K562 (cell line): ENCODE measurements at regions not wholly inside any gene's neighbourhood (a gene's known extent, or its start where the extent isn't known, plus 50 kb on each side); places are given as distances from the start of the nearest gene placed in this dataset.

Experiments
- EHMT2 ChIP-seq: fragments of 450-650 bp; IDR thresholded peaks from 2 replicates; pipeline ENCODE4 v1.6.1; 2018; ENCODE audit warnings: antibody characterized with exemption
- ESRRA ChIP-seq: fragments of 450-650 bp; IDR thresholded peaks from 2 replicates; pipeline ENCODE4 v1.6.1; 2014; ENCODE audit warnings: low read depth, mild to moderate bottlenecking, moderate library complexity, borderline replicate concordance
- KDM4B ChIP-seq, 2 experiments: fragments of 450-650 bp in 1 of 2; sonication (generic) in 1 of 2; IDR thresholded peaks; 2 replicates each; pipeline ENCODE4 v1.6.1; 2016 to 2017; ENCODE audit warnings: borderline replicate concordance in 2 of 2, antibody characterized with exemption in 1 of 2, low read depth in 1 of 2, mild to moderate bottlenecking in 1 of 2
- MAZ ChIP-seq, 2 experiments: fragments of 450-650 bp in 1 of 2; sonication (generic) in 1 of 2; formaldehyde crosslinking; IDR thresholded peaks in 1 of 2; conservative IDR thresholded peaks in 1 of 2; 2 replicates each; pipeline versions ENCODE4 v1.4.0 to v1.5.0; 2020; ENCODE audit warnings: mild to moderate bottlenecking in 1 of 2, missing genetic modification reagents in 1 of 2
- POLR2AphosphoS2 ChIP-seq: IDR thresholded peaks from 2 replicates; pipeline ENCODE4 v1.6.1; 2012; ENCODE audit warnings: low read length, improper control_type of control experiment
- TCF7L2 ChIP-seq: fragments of 150-350 bp; IDR thresholded peaks from 2 replicates; pipeline ENCODE4 v1.6.1; 2016; ENCODE audit warnings: low read depth, mild to moderate bottlenecking, low read length, moderate library complexity
- TF ChIP-seq, protein P1 (sequence below), 3 experiments: IDR thresholded peaks in 2 of 3; conservative IDR thresholded peaks in 1 of 3; 2 replicates each; pipeline ENCODE4 v1.5.1; 2011 to 2012; ENCODE audit warnings: low read length in 3 of 3, mild to moderate bottlenecking in 3 of 3, control low read depth in 2 of 3, improper control_type of control experiment in 1 of 3, inconsistent platforms in 1 of 3, low read depth in 1 of 3, mixed read lengths in 1 of 3, moderate library complexity in 1 of 3; ENCODE audit not compliant: insufficient read depth in 2 of 3
- TF ChIP-seq, protein P2 (sequence below): sonication (generic); formaldehyde crosslinking; IDR thresholded peaks from 2 replicates; pipeline ENCODE4 v1.8.1; 2023; ENCODE audit warnings: mild to moderate bottlenecking, missing genetic modification reagents

DNA sequence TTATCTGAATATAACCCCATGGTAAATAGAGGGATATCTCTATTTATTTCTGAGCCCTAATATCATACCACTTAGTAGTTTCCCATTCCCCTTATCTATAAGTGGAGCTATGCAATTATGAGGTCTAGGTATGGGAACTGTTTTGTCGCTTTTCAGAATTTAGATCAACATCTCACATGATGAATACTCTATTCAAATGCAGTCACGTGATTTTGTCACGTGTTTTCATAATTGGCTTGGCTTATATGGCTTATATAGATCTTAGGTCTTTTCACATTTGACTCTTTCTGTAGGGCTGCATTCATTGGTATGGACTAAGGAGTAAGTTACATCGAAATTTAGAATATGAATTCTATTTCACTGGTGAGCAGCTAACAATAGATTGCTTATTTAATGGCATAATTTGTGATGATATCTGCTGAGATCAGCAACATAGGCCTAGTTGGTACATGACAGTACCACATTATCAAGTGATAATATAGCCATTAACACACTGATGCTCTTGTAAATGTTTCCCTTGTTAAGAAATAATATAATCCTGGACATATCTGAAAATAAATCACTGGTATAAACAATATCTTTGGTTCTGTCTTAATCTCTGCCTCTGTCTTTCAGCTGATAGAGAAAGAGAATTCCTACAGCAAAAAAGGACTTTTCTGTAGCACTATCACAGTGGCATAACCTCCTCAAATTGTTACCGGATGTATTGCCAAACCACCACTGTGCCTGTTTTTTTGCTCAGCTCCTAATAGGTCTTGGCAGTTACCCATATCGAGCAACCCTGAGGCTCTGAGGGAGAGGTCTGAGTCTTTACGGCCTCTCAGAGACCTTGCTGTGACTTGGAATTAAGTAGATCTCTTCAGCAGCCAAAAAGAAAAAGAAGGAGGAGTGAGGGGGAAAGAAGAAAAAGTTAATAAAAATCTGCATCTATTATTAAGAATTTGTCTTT is 357.1 kb downstream of the ZPLD1 start:
- TF ChIP-seq, protein P1, sequence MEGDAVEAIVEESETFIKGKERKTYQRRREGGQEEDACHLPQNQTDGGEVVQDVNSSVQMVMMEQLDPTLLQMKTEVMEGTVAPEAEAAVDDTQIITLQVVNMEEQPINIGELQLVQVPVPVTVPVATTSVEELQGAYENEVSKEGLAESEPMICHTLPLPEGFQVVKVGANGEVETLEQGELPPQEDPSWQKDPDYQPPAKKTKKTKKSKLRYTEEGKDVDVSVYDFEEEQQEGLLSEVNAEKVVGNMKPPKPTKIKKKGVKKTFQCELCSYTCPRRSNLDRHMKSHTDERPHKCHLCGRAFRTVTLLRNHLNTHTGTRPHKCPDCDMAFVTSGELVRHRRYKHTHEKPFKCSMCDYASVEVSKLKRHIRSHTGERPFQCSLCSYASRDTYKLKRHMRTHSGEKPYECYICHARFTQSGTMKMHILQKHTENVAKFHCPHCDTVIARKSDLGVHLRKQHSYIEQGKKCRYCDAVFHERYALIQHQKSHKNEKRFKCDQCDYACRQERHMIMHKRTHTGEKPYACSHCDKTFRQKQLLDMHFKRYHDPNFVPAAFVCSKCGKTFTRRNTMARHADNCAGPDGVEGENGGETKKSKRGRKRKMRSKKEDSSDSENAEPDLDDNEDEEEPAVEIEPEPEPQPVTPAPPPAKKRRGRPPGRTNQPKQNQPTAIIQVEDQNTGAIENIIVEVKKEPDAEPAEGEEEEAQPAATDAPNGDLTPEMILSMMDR (IDR thresholded peaks at IDR 0.05 in 2 of 3, conservative IDR thresholded peaks at IDR 0.05 in 1 of 3; ENCODE audit: insufficient read depth in 2 of 3, low read depth in 1 of 3, low read length in 3 of 3) = no peak
- no peak for TF ChIP-seq MAZ (CRISPR knock-in tag; conservative IDR thresholded peaks at IDR 0.05 in 1 of 2, IDR thresholded peaks at IDR 0.05 in 1 of 2)
- TF ChIP-seq, protein P2, sequence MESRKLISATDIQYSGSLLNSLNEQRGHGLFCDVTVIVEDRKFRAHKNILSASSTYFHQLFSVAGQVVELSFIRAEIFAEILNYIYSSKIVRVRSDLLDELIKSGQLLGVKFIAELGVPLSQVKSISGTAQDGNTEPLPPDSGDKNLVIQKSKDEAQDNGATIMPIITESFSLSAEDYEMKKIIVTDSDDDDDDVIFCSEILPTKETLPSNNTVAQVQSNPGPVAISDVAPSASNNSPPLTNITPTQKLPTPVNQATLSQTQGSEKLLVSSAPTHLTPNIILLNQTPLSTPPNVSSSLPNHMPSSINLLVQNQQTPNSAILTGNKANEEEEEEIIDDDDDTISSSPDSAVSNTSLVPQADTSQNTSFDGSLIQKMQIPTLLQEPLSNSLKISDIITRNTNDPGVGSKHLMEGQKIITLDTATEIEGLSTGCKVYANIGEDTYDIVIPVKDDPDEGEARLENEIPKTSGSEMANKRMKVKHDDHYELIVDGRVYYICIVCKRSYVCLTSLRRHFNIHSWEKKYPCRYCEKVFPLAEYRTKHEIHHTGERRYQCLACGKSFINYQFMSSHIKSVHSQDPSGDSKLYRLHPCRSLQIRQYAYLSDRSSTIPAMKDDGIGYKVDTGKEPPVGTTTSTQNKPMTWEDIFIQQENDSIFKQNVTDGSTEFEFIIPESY (CRISPR knock-in tag) = no peak
- no peak for TF ChIP-seq TCF7L2
- no peak for TF ChIP-seq EHMT2
- no peak for TF ChIP-seq POLR2AphosphoS2
- no peak for TF ChIP-seq ESRRA
- no peak for TF ChIP-seq KDM4B (IDR thresholded peaks at IDR 0.05; ENCODE audit: borderline replicate concordance in 2 of 2, low read depth in 1 of 2)
